ENCODE measurements at regions not wholly inside any gene's neighbourhood (a gene's known extent, or its start where the extent isn't known, plus 50 kb on each side); places are given as distances from the start of the nearest gene placed in this dataset.

- H3K4me2 ChIP-seq (ENCODE audit: low read length): no peak overlapping the region
- TF ChIP-seq EZH2phosphoT487 (IDR thresholded peaks at IDR 0.05; ENCODE audit: borderline replicate concordance, low read length): no peak
- TF ChIP-seq, protein P1, sequence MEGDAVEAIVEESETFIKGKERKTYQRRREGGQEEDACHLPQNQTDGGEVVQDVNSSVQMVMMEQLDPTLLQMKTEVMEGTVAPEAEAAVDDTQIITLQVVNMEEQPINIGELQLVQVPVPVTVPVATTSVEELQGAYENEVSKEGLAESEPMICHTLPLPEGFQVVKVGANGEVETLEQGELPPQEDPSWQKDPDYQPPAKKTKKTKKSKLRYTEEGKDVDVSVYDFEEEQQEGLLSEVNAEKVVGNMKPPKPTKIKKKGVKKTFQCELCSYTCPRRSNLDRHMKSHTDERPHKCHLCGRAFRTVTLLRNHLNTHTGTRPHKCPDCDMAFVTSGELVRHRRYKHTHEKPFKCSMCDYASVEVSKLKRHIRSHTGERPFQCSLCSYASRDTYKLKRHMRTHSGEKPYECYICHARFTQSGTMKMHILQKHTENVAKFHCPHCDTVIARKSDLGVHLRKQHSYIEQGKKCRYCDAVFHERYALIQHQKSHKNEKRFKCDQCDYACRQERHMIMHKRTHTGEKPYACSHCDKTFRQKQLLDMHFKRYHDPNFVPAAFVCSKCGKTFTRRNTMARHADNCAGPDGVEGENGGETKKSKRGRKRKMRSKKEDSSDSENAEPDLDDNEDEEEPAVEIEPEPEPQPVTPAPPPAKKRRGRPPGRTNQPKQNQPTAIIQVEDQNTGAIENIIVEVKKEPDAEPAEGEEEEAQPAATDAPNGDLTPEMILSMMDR (IDR thresholded peaks at IDR 0.05; ENCODE audit: low read depth, low read length, poor library complexity, severe bottlenecking): no peak
- H3K9me2 ChIP-seq (replicated peaks; ENCODE audit: control insufficient read depth, low read length): no peaks in the 10 kb centered on the region
- no peak overlapping the region for H3K4me3 ChIP-seq (ENCODE audit: low read length)
- no peaks in the 10 kb centered on the region for H3K27me3 ChIP-seq (ENCODE audit: control insufficient read depth, low read length)
- H3K79me2 ChIP-seq (ENCODE audit: control insufficient read depth, low read length): peaks cover 3% of the 10 kb centered on the region
- H4K20me1 ChIP-seq (ENCODE audit: control insufficient read depth, insufficient read depth, low read depth, low read length): no peaks in the 10 kb centered on the region
- peaks cover 32% of the 10 kb centered on the region for H3K9me3 ChIP-seq (ENCODE audit: control insufficient read depth, insufficient read depth, low read length)
- no peak overlapping the region for H3K27ac ChIP-seq (ENCODE audit: low read depth, low read length)
- H3K36me3 ChIP-seq (ENCODE audit: control insufficient read depth, low read length): peaks cover 70% of the 10 kb centered on the region
- no peaks in the 10 kb centered on the region for H3F3A ChIP-seq (ENCODE audit: control insufficient read depth, insufficient read depth)
- peaks cover 9% of the 10 kb centered on the region for H3K4me1 ChIP-seq (ENCODE audit: control insufficient read depth, low read length)
Observed at GRCh38 chr2:88815697-88816096, 124.2 kb downstream of the RPIA start.

DNA sequence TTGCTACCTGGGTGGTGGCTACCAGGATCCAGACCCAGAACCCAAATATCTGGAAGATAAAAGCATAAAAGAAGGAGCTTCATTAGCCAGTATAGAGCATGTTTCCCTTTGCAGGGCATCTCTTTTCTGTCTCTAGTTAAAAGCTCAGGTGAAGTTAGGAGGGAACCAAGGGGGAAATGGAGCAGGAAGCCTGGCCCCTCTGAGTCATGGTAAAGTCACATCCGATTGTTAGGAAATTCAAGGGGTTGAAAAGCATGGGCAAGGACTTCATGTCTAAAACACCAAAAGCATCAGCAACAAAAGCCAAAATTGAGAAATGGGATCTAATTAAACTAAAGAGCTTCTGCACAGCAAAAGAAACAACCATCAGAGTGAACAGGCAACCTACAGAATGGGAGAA is 126.9 kb downstream of the RPIA start:
- Histone ChIP-seq H4K20me1 (ENCODE audit: control insufficient read depth, insufficient read depth, low read depth, low read length) (no peaks in the 10 kb centered on the region), H3K27ac (ENCODE audit: low read depth, low read length) (no peak overlapping the region), H3K27me3 (ENCODE audit: control insufficient read depth, low read length) (no peaks in the 10 kb centered on the region), H3K9me2 (replicated peaks; ENCODE audit: control insufficient read depth, low read length) (no peaks in the 10 kb centered on the region), H3K4me2 (ENCODE audit: low read length) (no peak overlapping the region), H3K9me3 (ENCODE audit: control insufficient read depth, insufficient read depth, low read length) (peaks cover 32% of the 10 kb centered on the region), H3K4me1 (ENCODE audit: control insufficient read depth, low read length) (peaks cover 9% of the 10 kb centered on the region), H3F3A (ENCODE audit: control insufficient read depth, insufficient read depth) (no peaks in the 10 kb centered on the region), H3K36me3 (ENCODE audit: control insufficient read depth, low read length) (peaks cover 76% of the 10 kb centered on the region), H3K79me2 (ENCODE audit: control insufficient read depth, low read length) (peaks cover 22% of the 10 kb centered on the region), H3K4me3 (ENCODE audit: low read length) (no peak overlapping the region)
- TF ChIP-seq EZH2phosphoT487 (IDR thresholded peaks at IDR 0.05; ENCODE audit: borderline replicate concordance, low read length): no peak
- TF ChIP-seq, protein P1 (IDR thresholded peaks at IDR 0.05; ENCODE audit: low read depth, low read length, poor library complexity, severe bottlenecking): no peak

- H3K4me1 ChIP-seq (ENCODE audit: control insufficient read depth, low read length): peaks cover 24% of the 10 kb centered on the region
- 0 out of 2 replicates have a peak, but pooled peaks cover under 1% of the 10 kb centered on the region for H3F3A ChIP-seq (ENCODE audit: control insufficient read depth, insufficient read depth)
- no peaks in the 10 kb centered on the region for H3K9me2 ChIP-seq (replicated peaks; ENCODE audit: control insufficient read depth, low read length)
- H3K4me3 ChIP-seq (ENCODE audit: low read length): no peak overlapping the region
- H3K27ac ChIP-seq (ENCODE audit: low read depth, low read length): no peak overlapping the region
- no peaks in the 10 kb centered on the region for H3K9me3 ChIP-seq (ENCODE audit: control insufficient read depth, insufficient read depth, low read length)
- H4K20me1 ChIP-seq (ENCODE audit: control insufficient read depth, insufficient read depth, low read depth, low read length): no peaks in the 10 kb centered on the region
- H3K4me2 ChIP-seq (ENCODE audit: low read length): no peak overlapping the region
- H3K79me2 ChIP-seq (ENCODE audit: control insufficient read depth, low read length): peaks cover 75% of the 10 kb centered on the region
- H3K36me3 ChIP-seq (ENCODE audit: control insufficient read depth, low read length): peaks cover 74% of the 10 kb centered on the region
- H3K27me3 ChIP-seq (ENCODE audit: control insufficient read depth, low read length): no peaks in the 10 kb centered on the region
- no peak for TF ChIP-seq EZH2phosphoT487 (IDR thresholded peaks at IDR 0.05; ENCODE audit: borderline replicate concordance, low read length)
- TF ChIP-seq, protein P1 (IDR thresholded peaks at IDR 0.05; ENCODE audit: low read depth, low read length, poor library complexity, severe bottlenecking): no peak
Observed at GRCh38 chr2:88824951-88825350, 133.5 kb downstream of the RPIA start.

All from DOHH2 (cell line).